Activated naive CD8-positive, alpha-beta T cell treated with anti-CD3 and anti-CD28 coated beads for 36 hours (primary cell): ENCODE measurements at regions not wholly inside any gene's neighbourhood (a gene's known extent, or its start where the extent isn't known, plus 50 kb on each side); places are given as distances from the start of the nearest gene placed in this dataset.
"Not testable (repeated sequence)": the region's sequence is repeated elsewhere in the genome, so short reads cannot be mapped to it uniquely, and the experiment has no call there.

Source experiments
- DNase-seq: peaks from one replicate; pipeline ENCODE4 v3.0.0; 2021
- H3K27ac Mint-ChIP-seq: one replicate; pipeline ENCODE4 v1.8.0; 2022; ENCODE audit warnings: mild to moderate bottlenecking, moderate library complexity, mixed read lengths
- H3K27me3 Mint-ChIP-seq: one replicate; pipeline ENCODE4 v1.8.0; 2022; ENCODE audit warnings: mild to moderate bottlenecking, mixed read lengths
- H3K36me3 Mint-ChIP-seq: one replicate; pipeline ENCODE4 v1.8.0; 2021; ENCODE audit warnings: mild to moderate bottlenecking, mixed read lengths
- H3K4me1 Mint-ChIP-seq: one replicate; pipeline ENCODE4 v1.8.0; 2021; ENCODE audit warnings: mixed read lengths
- H3K4me3 Mint-ChIP-seq: one replicate; pipeline ENCODE4 v1.8.0; 2022; ENCODE audit warnings: mild to moderate bottlenecking, moderate library complexity, mixed read lengths
- H3K9me3 Mint-ChIP-seq: one replicate; pipeline ENCODE4 v1.8.0; 2022; ENCODE audit warnings: mixed read lengths

DNA sequence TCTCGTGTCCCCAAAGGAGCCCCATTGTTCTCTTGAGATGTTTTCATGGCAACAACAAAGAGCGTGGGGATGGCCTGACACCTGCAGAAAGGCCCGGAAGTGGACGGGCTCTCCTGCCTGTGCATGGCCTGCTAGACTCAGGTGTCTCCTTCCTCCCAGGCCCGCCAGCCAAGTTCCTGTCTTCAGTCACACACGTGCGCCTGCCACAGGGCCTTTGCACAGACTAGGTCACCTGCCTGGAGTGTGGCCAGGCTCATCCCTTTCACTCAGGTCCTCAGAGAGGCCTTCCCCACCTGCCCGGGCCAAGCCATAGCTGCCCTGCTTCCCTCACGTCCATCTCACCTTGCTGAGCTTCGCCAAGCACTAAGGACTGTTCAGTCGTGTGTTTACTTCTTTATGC lies 300.9 kb downstream of the FOXL1 start:
- Mint-ChIP-seq H3K4me3 (no peak overlapping the region), H3K9me3 (no peaks in the 10 kb centered on the region), H3K36me3 (no peaks in the 10 kb centered on the region), H3K27ac (no peak overlapping the region), H3K27me3 (peaks cover 47% of the 10 kb centered on the region), H3K4me1 (no peaks in the 10 kb centered on the region)
- no peak for DNase-seq

GRCh38 chr16:86880316-86881117 lies 302.2 kb downstream of the FOXL1 start:
- Mint-ChIP-seq H3K27me3 (peaks cover 51% of the 10 kb centered on the region), H3K9me3 (no peaks in the 10 kb centered on the region), H3K4me1 (no peaks in the 10 kb centered on the region), H3K4me3 (no peak overlapping the region), H3K27ac (no peak overlapping the region), H3K36me3 (no peaks in the 10 kb centered on the region)
- no peak for DNase-seq

- H3K9me3 Mint-ChIP-seq: no peaks in the 10 kb centered on the region
- no peaks in the 10 kb centered on the region for H3K4me1 Mint-ChIP-seq
- DNase-seq: no peak
- no peaks in the 10 kb centered on the region for H3K36me3 Mint-ChIP-seq
- peaks cover 47% of the 10 kb centered on the region for H3K27me3 Mint-ChIP-seq
- H3K4me3 Mint-ChIP-seq: no peak overlapping the region
- H3K27ac Mint-ChIP-seq: no peak overlapping the region
These were observed 302.8 kb downstream of the FOXL1 start for GRCh38 chr16:86881118-86881510.

- H3K4me3 Mint-ChIP-seq: no peak overlapping the region
- H3K36me3 Mint-ChIP-seq: no peaks in the 10 kb centered on the region
- no peak overlapping the region for H3K27ac Mint-ChIP-seq
- H3K27me3 Mint-ChIP-seq: peaks cover 40% of the 10 kb centered on the region
- H3K9me3 Mint-ChIP-seq: no peaks in the 10 kb centered on the region
- no peak for DNase-seq
- H3K4me1 Mint-ChIP-seq: no peaks in the 10 kb centered on the region
These were observed 303.5 kb downstream of the FOXL1 start for GRCh38 chr16:86881861-86882273.

GRCh38 chr16:86882586-86883280 lies 304.4 kb downstream of the FOXL1 start:
- Mint-ChIP-seq H3K36me3 (no peaks in the 10 kb centered on the region), H3K4me3 (no peak overlapping the region), H3K27ac (no peak overlapping the region), H3K9me3 (no peaks in the 10 kb centered on the region), H3K27me3 (peaks cover 31% of the 10 kb centered on the region), H3K4me1 (no peaks in the 10 kb centered on the region)
- DNase-seq: no peak

GRCh38 chr16:86883583-86884389 lies 305.4 kb downstream of the FOXL1 start:
- no peak for DNase-seq
- Mint-ChIP-seq H3K9me3 (no peaks in the 10 kb centered on the region), H3K27me3 (peaks cover 25% of the 10 kb centered on the region), H3K4me3 (no peak overlapping the region), H3K36me3 (no peaks in the 10 kb centered on the region), H3K4me1 (no peaks in the 10 kb centered on the region), H3K27ac (no peak overlapping the region)

GRCh38 chr16:86884390-86884650 lies 306.0 kb downstream of the FOXL1 start:
- H3K27me3 Mint-ChIP-seq: peaks cover 21% of the 10 kb centered on the region
- no peaks in the 10 kb centered on the region for H3K36me3 Mint-ChIP-seq
- H3K4me1 Mint-ChIP-seq: no peaks in the 10 kb centered on the region
- no peaks in the 10 kb centered on the region for H3K9me3 Mint-ChIP-seq
- no peak for DNase-seq
- no peak overlapping the region for H3K27ac Mint-ChIP-seq
- no peak overlapping the region for H3K4me3 Mint-ChIP-seq

DNA sequence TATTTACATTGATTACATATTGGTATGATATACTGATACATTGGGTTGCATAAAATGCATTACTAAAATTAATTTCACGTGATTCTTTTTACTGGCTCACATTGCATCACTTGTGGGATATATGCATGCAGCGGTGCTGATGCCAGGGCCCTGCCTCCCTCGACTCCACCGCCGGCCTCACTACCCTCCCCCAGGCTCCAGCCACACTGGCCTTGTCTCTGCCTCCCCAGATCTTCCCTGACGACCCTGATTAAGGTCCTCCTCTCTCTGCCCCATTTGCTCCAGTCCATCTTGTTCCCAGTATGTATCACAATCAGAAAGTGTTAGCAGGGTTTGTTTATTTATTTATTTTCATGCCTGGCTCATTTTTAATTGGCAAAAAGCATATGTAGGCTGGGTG lies 306.8 kb downstream of the FOXL1 start:
- peaks cover 13% of the 10 kb centered on the region for H3K27me3 Mint-ChIP-seq
- no peaks in the 10 kb centered on the region for H3K4me1 Mint-ChIP-seq
- no peaks in the 10 kb centered on the region for H3K36me3 Mint-ChIP-seq
- no peak for DNase-seq
- H3K4me3 Mint-ChIP-seq: no peak overlapping the region
- H3K9me3 Mint-ChIP-seq: no peaks in the 10 kb centered on the region
- H3K27ac Mint-ChIP-seq: no peak overlapping the region

GRCh38 chr16:86886651-86887050 lies 308.3 kb downstream of the FOXL1 start:
- Mint-ChIP-seq H3K9me3 (no peaks in the 10 kb centered on the region), H3K27ac (no peak overlapping the region), H3K4me1 (no peaks in the 10 kb centered on the region), H3K36me3 (no peaks in the 10 kb centered on the region), H3K4me3 (no peak overlapping the region), H3K27me3 (peaks cover 12% of the 10 kb centered on the region)
- no peak for DNase-seq

- no peak overlapping the region for H3K4me3 Mint-ChIP-seq
- no peak overlapping the region for H3K27ac Mint-ChIP-seq
- H3K9me3 Mint-ChIP-seq: no peaks in the 10 kb centered on the region
- peaks cover 8% of the 10 kb centered on the region for H3K27me3 Mint-ChIP-seq
- no peaks in the 10 kb centered on the region for H3K36me3 Mint-ChIP-seq
- H3K4me1 Mint-ChIP-seq: no peaks in the 10 kb centered on the region
- no peak for DNase-seq
These were observed 309.1 kb downstream of the FOXL1 start for GRCh38 chr16:86887416-86887815.

DNA sequence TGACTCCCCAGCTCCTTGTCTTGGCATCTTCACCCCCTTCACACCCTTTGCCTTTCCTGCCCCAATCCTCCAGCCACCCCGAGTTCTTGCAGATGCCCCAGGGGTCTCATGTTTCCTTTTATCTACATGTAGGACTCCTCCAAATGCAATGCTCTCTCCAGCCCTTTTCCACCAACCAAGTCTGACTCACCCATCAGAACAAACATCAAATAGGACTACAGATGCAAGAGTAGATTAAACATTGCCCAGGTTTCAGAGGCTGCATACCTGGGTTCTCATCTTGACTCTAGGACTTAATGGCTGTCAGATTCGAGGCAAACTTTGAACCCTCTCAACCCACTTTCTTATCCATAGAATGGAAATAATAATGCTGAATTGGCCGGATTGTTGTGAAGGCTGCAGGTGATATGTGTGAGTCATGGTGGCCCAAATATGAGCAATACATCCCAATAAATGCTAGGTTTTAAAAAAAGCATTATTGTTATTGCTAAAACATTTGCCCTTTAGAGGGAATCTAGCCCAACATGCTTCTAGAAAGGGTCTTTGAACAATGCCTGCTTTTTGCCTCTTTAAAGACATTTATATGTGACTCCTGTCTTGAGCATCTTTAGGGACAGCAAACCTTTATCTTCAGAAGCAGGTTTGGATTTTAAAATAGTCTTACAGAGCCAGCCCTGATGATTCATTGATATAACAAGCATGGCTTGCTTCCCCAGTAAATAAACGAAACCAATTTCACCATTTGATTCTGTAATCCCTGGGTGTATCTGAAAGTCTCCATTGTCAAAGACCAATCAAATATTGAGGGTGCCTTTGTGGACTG lies 310.1 kb downstream of the FOXL1 start:
- H3K4me3 Mint-ChIP-seq: no peak overlapping the region
- no peak for DNase-seq
- H3K9me3 Mint-ChIP-seq: no peaks in the 10 kb centered on the region
- no peaks in the 10 kb centered on the region for H3K36me3 Mint-ChIP-seq
- no peaks in the 10 kb centered on the region for H3K4me1 Mint-ChIP-seq
- H3K27ac Mint-ChIP-seq: no peak overlapping the region
- H3K27me3 Mint-ChIP-seq: peaks cover 13% of the 10 kb centered on the region

DNA sequence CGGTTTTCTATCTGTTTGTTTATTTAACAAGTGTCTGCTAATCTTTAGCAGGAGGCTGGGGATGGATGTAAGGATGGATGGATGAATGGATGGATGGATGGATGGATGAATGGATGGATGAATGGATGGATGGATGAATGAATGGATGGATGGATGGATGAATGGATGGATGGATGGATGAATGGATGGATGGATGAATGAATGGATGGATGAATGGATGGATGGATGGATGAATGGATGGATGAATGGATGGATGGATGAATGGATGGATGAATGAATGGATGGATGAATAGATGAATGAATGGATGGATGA lies 310.7 kb downstream of the FOXL1 start:
- not testable (repeated sequence) for H3K9me3 Mint-ChIP-seq, DNase-seq, H3K36me3 Mint-ChIP-seq, H3K27ac Mint-ChIP-seq, H3K4me3 Mint-ChIP-seq, H3K4me1 Mint-ChIP-seq
- peaks cover 15% of the 10 kb centered on the region for H3K27me3 Mint-ChIP-seq

DNA sequence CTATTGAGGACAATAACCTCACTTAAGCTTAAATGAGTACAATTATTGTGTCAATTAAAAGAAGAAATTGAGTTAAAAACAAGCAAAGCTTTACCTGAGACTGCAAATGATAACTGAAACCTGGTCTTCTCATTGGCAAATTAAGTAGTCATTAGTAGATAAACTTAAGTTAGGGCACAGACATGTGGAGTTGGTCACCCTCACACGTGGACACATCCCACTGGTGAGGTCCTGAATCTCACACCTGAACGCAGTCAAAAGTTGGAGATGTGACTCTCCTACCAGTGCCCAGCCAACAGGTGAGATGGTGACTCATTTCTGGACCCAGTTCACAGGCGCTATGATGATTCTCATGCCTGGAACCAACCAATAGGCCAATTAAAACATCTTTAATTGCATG lies 311.6 kb downstream of the FOXL1 start:
- H3K36me3 Mint-ChIP-seq: no peaks in the 10 kb centered on the region
- H3K4me1 Mint-ChIP-seq: no peaks in the 10 kb centered on the region
- no peak overlapping the region for H3K27ac Mint-ChIP-seq
- peaks cover 16% of the 10 kb centered on the region for H3K27me3 Mint-ChIP-seq
- DNase-seq: no peak
- H3K4me3 Mint-ChIP-seq: no peak overlapping the region
- H3K9me3 Mint-ChIP-seq: no peaks in the 10 kb centered on the region

DNA sequence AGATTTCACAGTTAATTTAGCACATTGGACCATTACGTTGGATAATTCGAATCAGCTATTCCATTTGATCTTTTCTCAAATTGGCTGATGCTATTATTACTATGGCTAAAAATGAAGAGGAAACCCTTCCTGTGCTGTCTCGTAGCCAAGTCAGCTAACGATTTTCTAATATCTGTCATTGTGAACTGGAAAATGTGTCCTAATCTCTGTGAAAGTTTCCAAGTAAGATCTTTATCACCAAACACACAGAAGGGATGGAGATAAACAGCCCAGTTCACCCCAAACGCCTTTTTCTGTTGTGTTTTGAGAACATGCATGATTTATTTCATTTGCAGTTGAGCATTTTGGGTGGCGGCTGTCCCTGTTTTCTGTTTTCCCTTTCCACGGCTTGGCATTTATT lies 312.8 kb downstream of the FOXL1 start:
- no peaks in the 10 kb centered on the region for H3K36me3 Mint-ChIP-seq
- H3K9me3 Mint-ChIP-seq: no peaks in the 10 kb centered on the region
- no peaks in the 10 kb centered on the region for H3K4me1 Mint-ChIP-seq
- no peak overlapping the region for H3K27ac Mint-ChIP-seq
- no peak for DNase-seq
- H3K4me3 Mint-ChIP-seq: no peak overlapping the region
- peaks cover 16% of the 10 kb centered on the region for H3K27me3 Mint-ChIP-seq

DNA sequence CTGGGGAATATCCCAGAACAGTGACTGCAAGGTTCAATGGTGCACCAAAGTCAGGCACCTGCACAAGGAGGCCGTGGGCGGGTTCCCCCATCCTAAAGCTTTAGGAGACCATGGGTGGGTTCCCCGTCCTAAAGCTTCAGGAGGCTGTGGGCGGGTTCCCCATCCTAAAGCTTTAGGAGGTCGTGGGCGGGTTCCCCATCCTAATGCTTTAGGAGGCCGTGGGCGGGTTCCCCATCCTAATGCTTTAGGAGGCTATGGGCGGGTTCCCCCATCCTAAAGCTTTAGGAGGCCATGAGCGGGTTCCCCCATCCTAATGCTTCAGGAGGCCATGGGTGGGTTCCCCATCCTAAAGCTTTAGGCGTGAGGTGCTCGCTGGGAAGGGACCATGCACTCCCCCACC lies 313.3 kb downstream of the FOXL1 start:
- no peak for DNase-seq
- H3K27ac Mint-ChIP-seq: no peak overlapping the region
- H3K4me3 Mint-ChIP-seq: no peak overlapping the region
- H3K36me3 Mint-ChIP-seq: no peaks in the 10 kb centered on the region
- H3K27me3 Mint-ChIP-seq: peaks cover 16% of the 10 kb centered on the region
- no peaks in the 10 kb centered on the region for H3K9me3 Mint-ChIP-seq
- no peaks in the 10 kb centered on the region for H3K4me1 Mint-ChIP-seq
